AG09309 (cell line): ENCODE measurements at regions not wholly inside any gene's neighbourhood (a gene's known extent, or its start where the extent isn't known, plus 50 kb on each side); places are given as distances from the start of the nearest gene placed in this dataset.

Source experiments
- DNase-seq: peaks from one replicate; pipeline ENCODE4 v3.0.0-alpha.2; 2010; ENCODE audit warnings: low read depth
- H3K4me3 ChIP-seq: 2 replicates; pipeline ENCODE4 v1.5.1; 2011; ENCODE audit warnings: mild to moderate bottlenecking, low read depth, low read length, moderate library complexity; ENCODE audit not compliant: control insufficient read depth
- TF ChIP-seq, protein P1 (sequence below): IDR thresholded peaks from 2 replicates; pipeline ENCODE4 v1.5.1; 2011; ENCODE audit warnings: mild to moderate bottlenecking, low read depth, low read length, inconsistent platforms; ENCODE audit not compliant: insufficient read depth, control insufficient read depth; ENCODE audit errors: missing control alignments

DNA sequence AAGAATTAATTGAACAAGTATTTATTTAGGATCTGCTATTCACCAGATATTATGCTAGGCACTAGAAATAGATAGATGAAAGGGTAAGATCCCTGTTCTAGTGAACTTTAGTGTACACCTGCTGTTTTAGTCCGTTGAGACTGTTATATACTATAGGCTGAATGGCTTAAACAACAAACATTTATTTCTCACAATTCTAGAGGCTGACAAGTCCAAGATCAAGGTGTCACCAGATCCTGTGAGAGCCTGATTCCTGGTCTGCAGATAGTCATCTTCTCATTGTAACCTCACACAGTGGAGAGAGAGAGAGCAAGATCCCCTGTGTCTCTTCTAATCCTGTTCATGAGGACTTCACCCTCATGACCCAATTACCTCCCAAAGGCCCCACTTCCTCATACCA is 281.4 kb upstream of the KCNH8 start:
- no peak for DNase-seq
- H3K4me3 ChIP-seq, result no peak overlapping the region
- TF ChIP-seq, protein P1, sequence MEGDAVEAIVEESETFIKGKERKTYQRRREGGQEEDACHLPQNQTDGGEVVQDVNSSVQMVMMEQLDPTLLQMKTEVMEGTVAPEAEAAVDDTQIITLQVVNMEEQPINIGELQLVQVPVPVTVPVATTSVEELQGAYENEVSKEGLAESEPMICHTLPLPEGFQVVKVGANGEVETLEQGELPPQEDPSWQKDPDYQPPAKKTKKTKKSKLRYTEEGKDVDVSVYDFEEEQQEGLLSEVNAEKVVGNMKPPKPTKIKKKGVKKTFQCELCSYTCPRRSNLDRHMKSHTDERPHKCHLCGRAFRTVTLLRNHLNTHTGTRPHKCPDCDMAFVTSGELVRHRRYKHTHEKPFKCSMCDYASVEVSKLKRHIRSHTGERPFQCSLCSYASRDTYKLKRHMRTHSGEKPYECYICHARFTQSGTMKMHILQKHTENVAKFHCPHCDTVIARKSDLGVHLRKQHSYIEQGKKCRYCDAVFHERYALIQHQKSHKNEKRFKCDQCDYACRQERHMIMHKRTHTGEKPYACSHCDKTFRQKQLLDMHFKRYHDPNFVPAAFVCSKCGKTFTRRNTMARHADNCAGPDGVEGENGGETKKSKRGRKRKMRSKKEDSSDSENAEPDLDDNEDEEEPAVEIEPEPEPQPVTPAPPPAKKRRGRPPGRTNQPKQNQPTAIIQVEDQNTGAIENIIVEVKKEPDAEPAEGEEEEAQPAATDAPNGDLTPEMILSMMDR, result no peak

DNA sequence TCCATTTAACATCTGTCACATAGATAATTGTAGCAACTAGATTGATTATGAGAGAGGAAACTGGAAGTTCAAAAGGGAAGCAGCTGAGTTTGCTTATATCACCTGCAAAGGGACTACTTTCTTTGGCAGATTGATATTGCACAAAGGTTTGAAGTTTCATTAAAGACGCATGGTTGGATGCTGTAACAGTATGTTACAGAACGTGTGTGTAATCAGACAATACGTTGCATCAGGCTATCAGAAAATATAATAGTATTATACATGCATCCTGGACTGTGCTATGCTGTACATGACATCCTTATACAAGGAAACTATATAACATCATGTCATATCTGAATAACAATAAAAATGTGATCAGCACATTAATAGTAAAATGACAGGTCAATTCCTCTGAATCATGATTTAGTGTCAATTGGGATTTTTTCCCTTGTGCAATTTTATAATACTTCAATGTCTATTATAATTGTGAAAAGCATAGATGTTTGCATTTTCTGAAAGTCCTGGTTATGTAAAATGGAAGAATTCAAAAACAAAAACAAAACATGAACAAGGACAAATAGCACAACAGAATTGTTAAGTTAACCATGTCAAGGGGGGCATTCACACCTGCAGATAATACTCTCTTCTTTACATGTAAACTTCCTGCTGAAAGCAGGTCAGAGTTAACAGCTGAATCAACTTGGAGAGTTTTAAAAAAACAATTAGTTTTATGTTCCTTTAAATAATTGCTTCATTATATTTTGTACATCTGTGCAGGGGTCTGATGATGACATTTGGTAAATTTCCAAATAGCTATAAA is 283.2 kb upstream of the KCNH8 start:
- H3K4me3 ChIP-seq, result no peak overlapping the region
- TF ChIP-seq, protein P1, result no peak
- no peak for DNase-seq

DNA sequence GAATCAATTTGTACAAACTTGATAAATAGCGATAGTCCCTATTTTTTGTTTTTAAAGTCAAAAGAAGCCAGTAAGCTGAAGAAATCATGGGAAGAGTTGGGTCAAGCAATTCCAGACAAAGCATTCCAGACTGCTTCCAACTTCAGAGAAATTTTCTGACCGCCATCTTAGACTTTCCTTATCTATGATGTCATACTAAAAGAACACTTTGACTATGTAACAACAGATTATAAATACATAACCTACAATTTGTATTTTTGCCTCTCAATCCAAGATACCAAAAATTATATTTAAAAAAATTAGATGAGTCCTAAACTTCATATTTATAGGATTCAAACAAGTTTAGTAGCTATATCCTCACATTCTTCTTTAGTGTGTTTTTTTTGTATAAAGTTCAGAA is 286.2 kb upstream of the KCNH8 start:
- H3K4me3 ChIP-seq, result no peak overlapping the region
- TF ChIP-seq, protein P1, result no peak
- DNase-seq, result no peak

DNA sequence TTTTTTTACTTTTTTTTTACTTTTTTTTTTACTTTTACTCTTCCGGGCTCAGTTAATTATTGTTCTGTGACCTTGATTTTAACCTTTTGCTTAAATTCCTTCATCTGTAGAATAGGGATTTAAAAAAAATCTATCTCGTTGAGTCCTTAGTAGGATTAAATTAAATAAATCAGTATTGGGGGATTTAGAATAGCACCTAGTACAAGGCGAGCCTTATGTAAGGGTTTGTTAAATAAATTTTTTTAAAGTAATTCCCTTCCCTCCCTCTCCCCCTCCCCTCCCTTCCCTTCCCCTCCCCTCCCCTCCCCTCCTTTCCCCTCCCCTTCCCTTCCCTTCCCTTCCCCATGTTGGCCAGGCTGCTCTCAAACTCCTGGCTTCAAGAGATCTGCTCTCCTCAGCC is 287.2 kb upstream of the KCNH8 start:
- DNase-seq, result no peak
- TF ChIP-seq, protein P1, result no peak
- no peak overlapping the region for H3K4me3 ChIP-seq

DNA sequence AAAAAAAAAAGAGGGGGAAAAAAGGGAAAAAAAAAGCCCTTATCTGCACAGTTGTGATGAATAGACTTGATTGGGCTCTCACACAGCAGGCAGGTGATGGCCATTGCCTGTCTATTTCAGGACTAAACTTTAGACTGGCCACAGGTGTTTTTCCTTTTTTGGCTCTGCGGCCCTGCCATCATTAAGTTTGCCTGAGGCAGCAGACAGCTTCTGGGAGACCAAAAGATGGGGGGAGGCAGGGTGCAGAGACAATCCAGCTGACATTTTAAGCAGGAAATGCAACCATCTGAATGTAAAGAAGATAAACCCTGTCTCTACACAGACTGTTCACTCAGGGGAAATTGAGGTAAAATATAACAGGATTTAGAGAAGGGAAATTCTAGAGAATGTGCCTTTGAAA is 295.0 kb upstream of the KCNH8 start:
- no peak overlapping the region for H3K4me3 ChIP-seq
- no peak for DNase-seq
- TF ChIP-seq, protein P1, result no peak

DNA sequence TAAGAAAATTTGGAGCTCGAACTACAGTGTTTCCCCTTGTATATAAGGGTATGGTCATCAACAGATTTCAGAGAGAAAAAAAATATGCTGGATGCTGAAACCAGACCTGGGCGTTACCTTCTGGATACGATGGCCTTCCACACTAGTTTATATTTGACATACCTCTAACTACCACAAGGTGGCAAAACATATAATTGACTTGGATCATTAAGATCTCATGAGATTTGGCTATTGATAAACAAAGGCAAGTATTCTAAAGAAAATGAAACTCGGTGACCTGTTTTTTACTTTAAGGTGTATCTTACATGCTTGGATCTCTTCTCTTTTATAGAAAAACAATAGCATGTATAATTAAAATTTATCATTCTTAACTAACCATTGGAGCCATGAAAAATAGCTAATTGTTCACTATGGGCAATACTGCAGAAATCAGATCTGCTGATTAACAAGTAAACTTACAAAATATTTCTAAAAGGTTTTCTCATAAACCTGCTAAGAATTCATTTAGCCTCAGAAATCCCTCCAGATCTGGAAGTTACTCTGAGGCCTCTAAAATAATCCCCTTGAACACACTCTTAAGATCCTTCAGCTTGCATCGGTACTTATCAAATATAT is 300.6 kb upstream of the KCNH8 start:
- no peak overlapping the region for H3K4me3 ChIP-seq
- TF ChIP-seq, protein P1, result no peak
- no peak for DNase-seq
